ENCODE measurements at regions not wholly inside any gene's neighbourhood (a gene's known extent, or its start where the extent isn't known, plus 50 kb on each side); places are given as distances from the start of the nearest gene placed in this dataset.
"Not testable (repeated sequence)": the region's sequence is repeated elsewhere in the genome, so short reads cannot be mapped to it uniquely, and the experiment has no call there.

GRCh38 chr7:119949053-119949452 lies 323.9 kb upstream of the KCND2 start:
- no peak for ATAC-seq
- no peaks in the 10 kb centered on the region for H3K36me3 ChIP-seq
- intact Hi-C loops (cut with DNase I), result no loop called here

GRCh38 chr7:119950390-119951041 lies 322.5 kb upstream of the KCND2 start:
- intact Hi-C loops (cut with DNase I); H3K36me3 ChIP-seq; H3K9me3 ChIP-seq; H3K4me1 ChIP-seq; H3K27me3 ChIP-seq; DNase-seq; H3K27ac ChIP-seq; H3K4me3 ChIP-seq; ATAC-seq: not testable (repeated sequence)

More at GRCh38 chr7:119949053-119949452, 323.9 kb upstream of the KCND2 start:
- Histone ChIP-seq H3K4me3 (no peak overlapping the region), H3K4me1 (no peaks in the 10 kb centered on the region), H3K27me3 (no peaks in the 10 kb centered on the region), H3K9me3 (peaks cover 0 to 4% of the 10 kb centered on the region in 2 donors), H3K27ac (no peak overlapping the region)
- TF ChIP-seq CTCF (IDR thresholded peaks at IDR 0.05), result no peak
- DNase-seq, result no peak

- H3K27ac ChIP-seq; H3K36me3 ChIP-seq; H3K27me3 ChIP-seq; ATAC-seq; H3K9me3 ChIP-seq; H3K4me3 ChIP-seq; H3K4me1 ChIP-seq; intact Hi-C loops (cut with DNase I): not testable (repeated sequence)
- peak in 1 of 4 donors; percentile 61 for DNase-seq
Observed at GRCh38 chr7:119951614-119952013, 321.4 kb upstream of the KCND2 start.

- intact Hi-C loops (cut with DNase I), result no loop called here
- H3K27ac ChIP-seq, result no peak overlapping the region
- H3K4me3 ChIP-seq, result no peak overlapping the region
- no peaks in the 10 kb centered on the region for H3K27me3 ChIP-seq
- H3K9me3 ChIP-seq, result no peaks in the 10 kb centered on the region
- no peak for TF ChIP-seq CTCF (IDR thresholded peaks at IDR 0.05)
- DNase-seq (no peak), ATAC-seq (no peak)
- H3K36me3 ChIP-seq, result no peaks in the 10 kb centered on the region
- H3K4me1 ChIP-seq, result no peaks in the 10 kb centered on the region
Observed at GRCh38 chr7:119957335-119957734, 315.6 kb upstream of the KCND2 start.

GRCh38 chr7:119959811-119960210 lies 313.2 kb upstream of the KCND2 start:
- TF ChIP-seq CTCF (IDR thresholded peaks at IDR 0.05), result no peak
- no peak overlapping the region for H3K27ac ChIP-seq
- H3K4me3 ChIP-seq, result no peak overlapping the region
- ATAC-seq (no peak), DNase-seq (no peak)
- no peaks in the 10 kb centered on the region for H3K36me3 ChIP-seq
- intact Hi-C loops (cut with DNase I), result no loop called here
- H3K4me1 ChIP-seq, result no peaks in the 10 kb centered on the region
- no peaks in the 10 kb centered on the region for H3K9me3 ChIP-seq
- H3K27me3 ChIP-seq, result no peaks in the 10 kb centered on the region

GRCh38 chr7:119963654-119964053 lies 309.3 kb upstream of the KCND2 start:
- Histone ChIP-seq H3K9me3 (no peaks in the 10 kb centered on the region), H3K27ac (no peak overlapping the region), H3K4me1 (no peaks in the 10 kb centered on the region), H3K27me3 (no peaks in the 10 kb centered on the region), H3K4me3 (no peak overlapping the region), H3K36me3 (no peaks in the 10 kb centered on the region)
- no peak for TF ChIP-seq CTCF (IDR thresholded peaks at IDR 0.05)
- DNase-seq (no peak), ATAC-seq (no peak)
- intact Hi-C loops (cut with DNase I), result no loop called here
